K562 (cell line): ENCODE measurements at regions not wholly inside any gene's neighbourhood (a gene's known extent, or its start where the extent isn't known, plus 50 kb on each side); places are given as distances from the start of the nearest gene placed in this dataset.

Source experiments
- ATAC-seq: fragments of 200-7000 bp; cut with Tn5 transposase; 3 replicates; pipeline ENCODE4 v1.9.1; 2020; ENCODE audit warnings: moderate library complexity
- BruUV-seq: library from RNA; stranded (reverse); fragments of 400-500 nt; replicated peaks from 2 replicates; lab custom pipeline; 2021; lab: Mats Ljungman, UMichigan
- CTCF ChIA-PET: fragments of 300-600 bp; formaldehyde crosslinking; extraction: SDS; loops from one replicate; lab custom pipeline; 2021; ENCODE audit warnings: low intra/inter-chr PET ratio; lab: Yijun Ruan, JAX
- POLR2A ChIA-PET: fragments of 300-600, 350-650 bp; sonication (Branson Sonifier 250); formaldehyde crosslinking; extraction: SDS; loops from one replicate; lab custom pipeline; 2021; ENCODE audit warnings: antibody characterized with exemption, inconsistent platforms; lab: Yijun Ruan, JAX
- DNase-seq, 4 experiments: peaks; one replicate each; pipeline versions ENCODE4 v3.0.0 to v3.0.0-alpha.2; 2011 to 2018; ENCODE audit warnings: low spot score in 3 of 4, mixed read lengths in 3 of 4; ENCODE audit errors: extremely low read depth in 1 of 4
- FAIRE-seq: peaks from 2 replicates; lab custom pipeline; 2011; peaks lifted over from hg19 to GRCh38; lab: Jason Lieb, UNC
- H2AFZ ChIP-seq: 2 replicates; pipeline ENCODE4 v1.6.0; 2011; ENCODE audit warnings: low read depth, low read length, control low read depth, inconsistent platforms
- H3K27ac ChIP-seq: fragments of 200-600 bp; 3 replicates; pipeline ENCODE4 v1.8.0; 2011; ENCODE audit warnings: low read depth, mild to moderate bottlenecking, control low read depth, inconsistent platforms, low read length, moderate library complexity, mixed read lengths; ENCODE audit errors: extremely low read depth
- H3K27me3 ChIP-seq, 2 experiments: fragments of 300-600 bp in 1 of 2; 2 replicates in 1 of 2; 3 replicates in 1 of 2; pipeline versions ENCODE4 v1.6.0 to v1.8.0; 2011; ENCODE audit warnings: inconsistent platforms in 2 of 2, low read length in 2 of 2, mild to moderate bottlenecking in 1 of 2, mixed read lengths in 1 of 2, moderate library complexity in 1 of 2; ENCODE audit not compliant: control insufficient read depth in 2 of 2, insufficient read depth in 2 of 2
- H3K36me3 ChIP-seq: fragments of 300-600 bp; 3 replicates; pipeline ENCODE4 v1.8.0; 2011; ENCODE audit warnings: mild to moderate bottlenecking, low read length, inconsistent platforms; ENCODE audit not compliant: control insufficient read depth, insufficient read depth
- H3K4me1 ChIP-seq, 2 experiments: fragments of 200-600 bp in 1 of 2; replicated peaks in 1 of 2; 2 replicates in 1 of 2; 3 replicates in 1 of 2; pipeline versions ENCODE4 v1.5.1 to v1.8.0; 2011; ENCODE audit warnings: inconsistent platforms in 2 of 2, low read length in 2 of 2, mild to moderate bottlenecking in 1 of 2, mixed read lengths in 1 of 2, moderate library complexity in 1 of 2; ENCODE audit not compliant: control insufficient read depth in 2 of 2, insufficient read depth in 2 of 2
- H3K4me2 ChIP-seq: 2 replicates; pipeline ENCODE4 v1.6.1; 2011; ENCODE audit warnings: low read length, control low read depth, inconsistent platforms, mixed read lengths; ENCODE audit not compliant: insufficient read depth
- H3K4me3 ChIP-seq: fragments of 200-600 bp; sonication (generic), shearing (Covaris generic); 2 replicates; pipeline ENCODE4 v1.5.1; 2016; ENCODE audit warnings: control low read depth, inconsistent platforms
- H3K79me2 ChIP-seq: fragments of 200-600 bp; 3 replicates; pipeline ENCODE4 v1.8.0; 2011; ENCODE audit warnings: low read length, inconsistent platforms; ENCODE audit not compliant: control insufficient read depth, insufficient read depth
- H3K9ac ChIP-seq, 2 experiments: 2 replicates each; pipeline versions ENCODE4 v1.6.0 to v1.6.1; 2011; ENCODE audit warnings: low read depth in 2 of 2, low read length in 2 of 2, control low read depth in 1 of 2, inconsistent platforms in 1 of 2, mild to moderate bottlenecking in 1 of 2, mixed read lengths in 1 of 2; ENCODE audit not compliant: insufficient read depth in 1 of 2
- H3K9me1 ChIP-seq: one replicate; pipeline ENCODE4 v1.6.0; 2011; ENCODE audit warnings: inconsistent platforms, mild to moderate bottlenecking, low read length, moderate library complexity; ENCODE audit not compliant: control insufficient read depth, insufficient read depth
- H3K9me3 ChIP-seq: replicated peaks from 2 replicates; pipeline ENCODE4 v1.5.1; 2011; ENCODE audit warnings: low read depth, low read length, inconsistent platforms; ENCODE audit not compliant: control insufficient read depth, insufficient read depth
- H4K20me1 ChIP-seq: replicated peaks from 2 replicates; pipeline ENCODE4 v1.6.1; 2011; ENCODE audit warnings: low read length, inconsistent platforms, mixed read lengths; ENCODE audit not compliant: control insufficient read depth, insufficient read depth
- ADNP ChIP-seq: fragments of 200-800 bp; sonication (Bioruptor generic); IDR thresholded peaks from 2 replicates; pipeline ENCODE4 v1.6.1; 2016; ENCODE audit warnings: missing genetic modification characterization, missing compliant biosample characterization
- ARID3A ChIP-seq: IDR thresholded peaks from 2 replicates; pipeline ENCODE4 v1.6.1; 2012; ENCODE audit warnings: low read depth, low read length, improper control_type of control experiment, borderline replicate concordance
- BDP1 ChIP-seq: IDR thresholded peaks from 3 replicates; pipeline ENCODE4 v1.6.1; 2011; ENCODE audit not compliant: insufficient read length, insufficient read depth
- DDX20 ChIP-seq: fragments of 450-650 bp; IDR thresholded peaks from 2 replicates; pipeline ENCODE4 v1.6.1; 2016; ENCODE audit warnings: missing genetic modification characterization, low read depth, mild to moderate bottlenecking, missing compliant biosample characterization, moderate library complexity
- KLF1 ChIP-seq: fragments of 450-650 bp; IDR thresholded peaks from 2 replicates; pipeline ENCODE4 v1.6.1; 2016; ENCODE audit warnings: missing genetic modification characterization, missing compliant biosample characterization
- PYGO2 ChIP-seq: fragments of 450-650 bp; IDR thresholded peaks from 2 replicates; pipeline ENCODE4 v1.6.1; 2016; ENCODE audit warnings: mild to moderate bottlenecking, missing genetic modification characterization, moderate library complexity, missing compliant biosample characterization
- RAD51 ChIP-seq: fragments of 450-650 bp; IDR thresholded peaks from 2 replicates; pipeline ENCODE4 v1.7.1; 2016; ENCODE audit warnings: low read depth, mild to moderate bottlenecking, borderline replicate concordance
- SETDB1 ChIP-seq: IDR thresholded peaks from one replicate; pipeline ENCODE4 v1.6.1; 2012; ENCODE audit warnings: low read length, control low read depth, inconsistent platforms
- SMC3 ChIP-seq: conservative IDR thresholded peaks from 2 replicates; pipeline ENCODE4 v1.6.1; 2011; ENCODE audit warnings: low read depth, low read length, improper control_type of control experiment; ENCODE audit not compliant: insufficient read depth
- ZBTB7A ChIP-seq: IDR thresholded peaks from 2 replicates; pipeline ENCODE4 v1.6.1; 2011; ENCODE audit warnings: low read depth, mild to moderate bottlenecking, low read length, moderate library complexity, borderline replicate concordance; ENCODE audit not compliant: control insufficient read depth
- ZNF175 ChIP-seq: fragments of 200-800 bp; sonication (Bioruptor generic); IDR thresholded peaks from 2 replicates; pipeline ENCODE4 v1.6.1; 2016; ENCODE audit warnings: low read depth, mild to moderate bottlenecking, missing genetic modification characterization, missing compliant biosample characterization
- WGBS: fragments of 100-300 bp; shearing (Covaris generic); methylation state at CpG from one replicate; pipeline ENCODE4 v1.1.6; 2016; ENCODE audit warnings: low coverage, mixed read lengths; ENCODE audit not compliant: insufficient coverage; ENCODE audit errors: missing lambda C conversion rate; 5-methylcytosine and 5-hydroxymethylcytosine counted together
- in situ Hi-C: fragments of 300-500 bp; cut with MboI; formaldehyde crosslinking; loops from 4 replicates; pipeline ENCODE4 v1.15.0; 2018; ENCODE audit warnings: inconsistent platforms, mixed read lengths
- intact Hi-C: fragments of 100-400 bp; cut with micrococcal nuclease; formaldehyde crosslinking; loops from 2 replicates; pipeline ENCODE4 v1.14.2; 2022
- TF ChIP-seq, protein P1 (sequence below): fragments of 250-450 bp; sonication (Bioruptor Pico); IDR thresholded peaks from 2 replicates; pipeline ENCODE4 v1.4.0; 2020; ENCODE audit warnings: mild to moderate bottlenecking, moderate library complexity

DNA sequence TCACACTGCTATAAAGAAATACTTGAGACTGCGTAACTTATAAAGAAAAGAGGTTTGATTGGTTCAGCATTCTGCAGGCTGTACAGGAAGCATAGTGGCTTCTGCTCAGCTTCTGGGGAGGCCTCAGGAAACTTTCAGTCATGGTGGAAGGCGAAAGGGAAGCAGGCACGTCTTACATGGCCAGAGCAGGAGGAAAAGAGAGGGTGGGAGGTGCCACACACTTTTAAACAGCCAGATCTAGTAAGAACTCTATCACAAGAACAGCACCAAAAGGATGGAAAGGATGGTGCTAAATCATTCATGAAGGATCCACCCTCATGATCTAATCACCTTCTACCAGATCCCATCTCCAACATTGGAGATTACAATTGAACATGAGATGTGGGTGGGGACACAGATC lies 145.5 kb upstream of the OSR1 start:
- no peaks in the 10 kb centered on the region for H3K9me1 ChIP-seq
- no peak overlapping the region for H3K4me2 ChIP-seq
- H3K9ac ChIP-seq, result no peak overlapping the region
- H3K4me1 ChIP-seq, result no peaks in the 10 kb centered on the region
- no peaks in the 10 kb centered on the region for H4K20me1 ChIP-seq
- no TSS peak for BruUV-seq
- CTCF ChIA-PET, result no interaction called here
- no peak for TF ChIP-seq PYGO2 (tag)
- TF ChIP-seq, all 486 proteins: peak for 0
- 4% methylated on average over 3 of the region's 3 CpGs for WGBS
- Histone ChIP-seq H3K79me2 (no peaks in the 10 kb centered on the region), H3K36me3 (no peaks in the 10 kb centered on the region), H3K4me3 (no peak overlapping the region), H2AFZ (no peak overlapping the region), H3K9me3 (no peaks in the 10 kb centered on the region), H3K27me3 (no peaks in the 10 kb centered on the region), H3K27ac (no peak overlapping the region)
- DNase-seq (no peak), ATAC-seq (no peak), FAIRE-seq (no peak)
- in situ Hi-C loops (no loop called here), intact Hi-C loops (no loop called here)
- POLR2A ChIA-PET, result no interaction called here

GRCh38 chr2:19503406-19503805 lies 145.0 kb upstream of the OSR1 start:
- no peak overlapping the region for H3K9ac ChIP-seq
- TF ChIP-seq PYGO2 (tag) (no peak), SETDB1 (no peak), ARID3A (no peak), SMC3 (no peak), BDP1 (no peak), DDX20 (tag) (no peak), KLF1 (tag) (no peak), ZBTB7A (no peak), ADNP (tag) (no peak), RAD51 (no peak), ZNF175 (CRISPR knock-in tag) (no peak)
- TF ChIP-seq, protein P1, sequence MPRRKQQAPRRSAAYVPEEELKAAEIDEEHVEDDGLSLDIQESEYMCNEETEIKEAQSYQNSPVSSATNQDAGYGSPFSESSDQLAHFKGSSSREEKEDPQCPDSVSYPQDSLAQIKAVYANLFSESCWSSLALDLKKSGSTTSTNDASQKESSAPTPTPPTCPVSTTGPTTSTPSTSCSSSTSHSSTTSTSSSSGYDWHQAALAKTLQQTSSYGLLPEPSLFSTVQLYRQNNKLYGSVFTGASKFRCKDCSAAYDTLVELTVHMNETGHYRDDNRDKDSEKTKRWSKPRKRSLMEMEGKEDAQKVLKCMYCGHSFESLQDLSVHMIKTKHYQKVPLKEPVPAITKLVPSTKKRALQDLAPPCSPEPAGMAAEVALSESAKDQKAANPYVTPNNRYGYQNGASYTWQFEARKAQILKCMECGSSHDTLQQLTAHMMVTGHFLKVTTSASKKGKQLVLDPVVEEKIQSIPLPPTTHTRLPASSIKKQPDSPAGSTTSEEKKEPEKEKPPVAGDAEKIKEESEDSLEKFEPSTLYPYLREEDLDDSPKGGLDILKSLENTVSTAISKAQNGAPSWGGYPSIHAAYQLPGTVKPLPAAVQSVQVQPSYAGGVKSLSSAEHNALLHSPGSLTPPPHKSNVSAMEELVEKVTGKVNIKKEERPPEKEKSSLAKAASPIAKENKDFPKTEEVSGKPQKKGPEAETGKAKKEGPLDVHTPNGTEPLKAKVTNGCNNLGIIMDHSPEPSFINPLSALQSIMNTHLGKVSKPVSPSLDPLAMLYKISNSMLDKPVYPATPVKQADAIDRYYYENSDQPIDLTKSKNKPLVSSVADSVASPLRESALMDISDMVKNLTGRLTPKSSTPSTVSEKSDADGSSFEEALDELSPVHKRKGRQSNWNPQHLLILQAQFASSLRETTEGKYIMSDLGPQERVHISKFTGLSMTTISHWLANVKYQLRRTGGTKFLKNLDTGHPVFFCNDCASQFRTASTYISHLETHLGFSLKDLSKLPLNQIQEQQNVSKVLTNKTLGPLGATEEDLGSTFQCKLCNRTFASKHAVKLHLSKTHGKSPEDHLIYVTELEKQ (CRISPR knock-in tag), result no peak
- TF ChIP-seq, all 486 proteins: peak for 0
- Histone ChIP-seq H3K27ac (no peak overlapping the region), H2AFZ (no peak overlapping the region), H3K9me1 (no peaks in the 10 kb centered on the region), H3K27me3 (no peaks in the 10 kb centered on the region), H4K20me1 (no peaks in the 10 kb centered on the region), H3K36me3 (no peaks in the 10 kb centered on the region), H3K79me2 (no peaks in the 10 kb centered on the region), H3K9me3 (no peaks in the 10 kb centered on the region), H3K4me3 (no peak overlapping the region), H3K4me2 (no peak overlapping the region), H3K4me1 (no peaks in the 10 kb centered on the region)
- FAIRE-seq (no peak), DNase-seq (no peak), ATAC-seq (no peak)
- intact Hi-C loops, result no loop called here
- ChIA-PET CTCF (no interaction called here), POLR2A (no interaction called here)
- 1% methylated on average over 4 of the region's 4 CpGs for WGBS
- BruUV-seq, result no TSS peak
- in situ Hi-C loops, result no loop called here
